Islet of Langerhans (tissue), 1 donor: ENCODE measurements at regions not wholly inside any gene's neighbourhood (a gene's known extent, or its start where the extent isn't known, plus 50 kb on each side); places are given as distances from the start of the nearest gene placed in this dataset.
"Not testable (repeated sequence)": the region's sequence is repeated elsewhere in the genome, so short reads cannot be mapped to it uniquely, and the experiment has no call there.

ENCODE experiments used
- FAIRE-seq: peaks from one replicate; lab custom pipeline; 2011; peaks lifted over from hg19 to GRCh38; lab: Jason Lieb, UNC

DNA sequence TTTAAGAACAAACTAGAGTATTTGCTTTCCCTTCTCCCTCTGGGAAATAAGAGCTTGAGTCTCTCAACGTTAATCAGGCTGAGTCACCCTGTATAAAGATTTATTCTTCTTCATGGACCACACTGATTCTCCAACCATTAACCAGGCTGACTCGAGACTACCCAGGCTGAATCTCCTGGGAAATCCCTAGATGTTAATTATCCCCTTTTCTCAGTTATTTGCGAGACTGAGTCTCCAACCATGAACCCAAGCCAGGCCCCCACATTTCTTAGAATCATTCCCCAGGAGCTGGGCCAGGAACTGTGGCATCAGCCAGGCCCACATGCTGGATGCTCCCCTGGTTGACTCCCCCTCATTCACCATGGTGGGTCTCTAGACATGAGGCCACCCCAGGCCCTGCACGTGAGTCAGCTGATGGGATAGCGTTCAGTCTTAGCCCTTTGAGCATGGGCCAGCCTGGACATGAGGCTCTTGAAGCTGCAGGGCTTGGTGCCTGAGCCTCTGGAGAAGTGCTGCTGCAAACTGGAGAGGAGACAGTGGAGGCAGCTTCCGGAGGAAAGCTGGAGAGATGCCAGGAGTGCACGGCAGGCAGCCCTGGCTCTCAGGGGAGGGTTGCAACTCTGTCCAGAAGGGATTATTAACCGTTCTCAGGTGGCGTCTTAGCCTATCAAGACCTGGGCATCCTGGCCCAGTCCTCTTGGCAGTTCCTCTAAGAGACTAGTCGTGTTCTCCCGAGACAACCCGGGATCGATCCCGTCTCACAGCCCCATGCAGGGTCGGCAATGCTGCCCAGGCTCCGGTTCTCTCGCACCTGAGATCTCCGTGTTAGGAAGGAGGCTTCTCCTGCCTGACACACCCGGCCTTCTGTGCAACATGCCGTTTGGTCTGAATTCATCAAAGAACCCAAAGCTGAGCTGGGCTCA, 296.6 kb downstream of the ADGRD1 start:
- FAIRE-seq = no peak

DNA sequence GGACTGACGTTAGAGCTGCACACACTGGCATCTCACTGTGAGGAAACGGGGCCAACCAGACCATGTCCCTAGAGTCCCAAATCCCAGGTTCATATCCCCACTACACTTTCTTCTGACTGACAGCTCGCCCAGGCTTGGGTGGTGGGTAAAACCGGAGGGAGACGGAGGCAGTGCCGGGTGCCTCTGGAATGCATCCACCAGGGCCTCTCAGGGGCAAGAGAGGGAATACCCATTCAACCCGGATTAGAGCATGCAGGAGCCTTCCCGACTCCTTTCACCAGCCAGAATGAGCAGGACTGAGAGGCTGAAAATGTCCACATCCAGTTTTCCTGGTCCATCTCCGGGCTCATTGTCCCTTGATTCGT, 297.2 kb downstream of the ADGRD1 start:
- FAIRE-seq = no peak

DNA sequence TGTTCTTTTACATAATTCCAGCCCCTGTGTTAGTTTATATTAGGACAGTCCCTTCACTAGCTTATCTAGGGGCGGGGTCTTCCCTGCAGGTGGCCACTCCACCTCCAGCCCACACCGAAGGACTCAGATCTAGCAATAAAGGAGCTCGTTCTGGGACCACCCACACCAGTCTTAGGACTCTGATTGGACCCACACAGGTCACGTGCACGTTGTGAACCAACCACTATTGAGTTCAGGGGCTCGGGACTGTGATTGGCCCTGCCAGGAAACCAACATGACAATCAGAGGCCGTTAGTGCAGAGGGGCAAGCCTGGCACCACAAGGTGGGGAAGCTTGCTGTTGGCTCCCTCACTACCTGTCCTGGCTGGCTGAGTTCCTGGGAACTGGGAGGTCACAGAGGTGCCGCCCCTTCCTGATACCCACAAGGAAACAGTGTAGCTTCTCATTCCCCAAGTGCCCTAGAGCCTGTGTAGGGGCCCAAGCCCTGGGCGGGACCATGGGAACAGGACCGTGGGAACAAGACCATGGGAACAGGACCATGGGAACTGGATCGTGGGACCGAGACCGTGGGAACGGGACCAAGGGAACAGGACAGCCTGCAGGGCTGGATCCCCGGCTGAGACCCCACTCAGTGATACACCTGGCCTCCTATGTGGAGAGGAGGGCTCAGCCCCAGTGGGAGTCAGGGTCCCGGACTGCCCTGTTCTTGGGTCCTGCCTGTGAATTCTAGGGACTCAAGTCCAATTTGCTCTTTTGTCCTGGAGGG, 297.8 kb downstream of the ADGRD1 start:
- FAIRE-seq = no peak

DNA sequence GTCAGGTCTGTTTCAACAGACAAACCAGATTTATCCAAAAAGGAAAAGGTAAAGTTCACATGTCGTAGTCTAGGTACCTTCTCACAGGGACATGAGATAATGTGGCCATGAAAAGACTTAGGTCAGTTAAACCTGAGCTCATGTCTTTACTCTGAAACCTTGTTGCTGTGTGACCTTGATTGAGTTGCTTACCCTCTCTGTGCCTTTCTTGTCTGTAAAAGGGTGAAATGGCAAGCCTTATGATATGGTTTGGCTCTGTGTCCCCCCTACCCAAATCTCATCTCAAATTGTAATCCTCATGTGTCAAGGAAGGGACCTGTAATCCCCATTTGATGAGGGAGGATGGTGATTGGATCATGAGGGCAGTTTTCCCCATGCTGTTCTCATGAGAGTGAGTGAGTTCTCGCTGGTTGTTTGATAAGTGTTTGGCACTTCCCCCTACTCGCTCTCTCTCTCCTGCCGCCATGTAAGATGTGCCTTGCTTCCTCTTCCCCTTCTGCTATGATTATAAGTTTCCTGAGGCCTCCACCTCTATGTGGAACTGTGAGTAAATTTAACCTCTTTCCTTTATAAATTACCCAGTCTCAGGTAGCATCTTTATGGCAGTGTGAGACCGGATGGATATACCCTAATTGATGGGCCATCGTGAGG, 299.8 kb downstream of the ADGRD1 start:
- no peak for FAIRE-seq

DNA sequence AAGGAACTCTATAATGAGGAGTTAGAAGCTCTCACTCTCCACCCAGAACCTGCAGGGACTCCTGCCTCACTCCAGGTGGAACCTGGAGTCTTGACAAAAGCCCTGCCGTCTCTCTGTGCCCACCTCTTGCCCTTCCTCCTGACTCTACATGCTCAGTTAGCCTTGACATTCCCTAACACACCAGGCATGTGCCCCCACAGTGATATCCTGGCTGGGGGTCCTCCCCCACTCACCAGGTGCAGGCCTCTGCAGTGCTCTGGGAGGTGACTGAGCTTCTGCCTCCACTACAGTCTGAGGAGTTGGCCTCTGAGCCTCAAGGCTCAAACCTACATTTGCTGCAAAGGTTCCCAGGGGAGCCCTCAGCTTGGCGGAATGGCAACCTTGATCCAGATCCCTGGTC, 300.7 kb downstream of the ADGRD1 start:
- FAIRE-seq = no peak

DNA sequence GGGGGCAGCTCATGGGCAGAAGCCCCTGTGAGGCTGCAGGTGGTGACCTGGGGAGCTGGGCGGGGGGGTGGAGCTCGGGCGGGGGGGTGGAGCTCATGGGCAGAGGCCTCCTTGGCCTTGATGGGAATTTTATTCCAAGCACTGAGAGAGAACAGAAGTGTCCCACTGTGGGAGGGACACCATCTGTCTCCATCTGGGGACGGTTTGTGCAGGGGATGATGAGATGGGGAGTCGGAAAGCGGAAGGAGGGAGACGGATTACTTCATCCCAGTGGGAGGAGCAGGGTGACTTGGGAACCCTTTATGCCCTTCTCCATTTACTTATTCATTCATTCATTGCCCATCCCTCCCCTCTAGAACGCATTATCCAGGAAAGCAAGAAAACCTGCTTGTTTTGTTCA, 304.7 kb downstream of the ADGRD1 start:
- no peak for FAIRE-seq

DNA sequence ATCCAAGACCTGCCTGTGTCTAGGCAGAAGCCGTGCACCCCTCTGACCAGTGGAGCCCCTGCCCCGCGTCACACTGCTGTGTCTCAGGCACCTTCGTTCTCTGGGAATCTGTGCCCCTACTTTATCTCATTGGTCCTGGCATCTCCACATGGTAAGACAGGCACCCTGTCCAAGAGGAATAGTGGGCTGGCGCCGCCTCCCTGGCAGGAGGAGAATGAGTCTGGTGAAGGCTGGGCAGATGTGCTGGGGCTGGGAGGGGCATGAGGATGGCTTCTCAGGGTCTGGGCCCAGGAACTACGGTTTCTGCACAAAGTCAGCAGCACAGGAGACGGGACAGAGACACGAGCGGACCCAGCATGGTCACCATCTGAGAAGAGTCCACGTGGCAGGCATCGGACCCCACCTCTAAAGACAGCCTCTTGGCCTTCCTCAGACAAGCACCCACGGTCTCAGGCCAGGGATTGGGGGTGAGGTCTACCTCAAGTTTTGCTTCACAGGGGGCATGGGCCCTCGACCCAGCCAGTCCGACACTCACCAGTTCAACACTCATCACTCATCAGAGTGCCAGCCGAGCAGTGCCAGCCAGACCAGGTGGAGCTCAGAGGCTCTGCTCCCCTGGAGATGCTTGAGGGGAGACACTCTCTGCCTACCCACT, 306.7 kb downstream of the ADGRD1 start:
- no peak for FAIRE-seq

DNA sequence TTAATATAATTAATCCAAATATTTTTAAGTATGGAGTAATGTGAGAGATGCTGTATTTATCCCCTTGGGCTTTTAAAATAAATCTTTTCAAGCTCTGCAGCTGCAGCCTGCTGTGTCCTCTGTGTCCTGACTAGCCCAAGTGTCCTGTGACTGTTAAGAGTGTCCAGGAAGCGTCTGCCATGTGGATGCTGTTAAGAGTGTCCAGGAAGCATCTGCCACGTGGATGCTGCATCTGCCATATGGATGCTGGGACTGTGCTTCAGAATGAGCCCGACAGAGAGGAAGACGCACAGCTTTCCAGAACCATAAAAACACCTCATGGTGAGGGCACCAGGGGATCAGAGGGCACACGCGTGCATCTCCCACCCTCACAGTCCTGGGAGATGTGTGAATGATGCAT, 307.2 kb downstream of the ADGRD1 start:
- FAIRE-seq = no peak

DNA sequence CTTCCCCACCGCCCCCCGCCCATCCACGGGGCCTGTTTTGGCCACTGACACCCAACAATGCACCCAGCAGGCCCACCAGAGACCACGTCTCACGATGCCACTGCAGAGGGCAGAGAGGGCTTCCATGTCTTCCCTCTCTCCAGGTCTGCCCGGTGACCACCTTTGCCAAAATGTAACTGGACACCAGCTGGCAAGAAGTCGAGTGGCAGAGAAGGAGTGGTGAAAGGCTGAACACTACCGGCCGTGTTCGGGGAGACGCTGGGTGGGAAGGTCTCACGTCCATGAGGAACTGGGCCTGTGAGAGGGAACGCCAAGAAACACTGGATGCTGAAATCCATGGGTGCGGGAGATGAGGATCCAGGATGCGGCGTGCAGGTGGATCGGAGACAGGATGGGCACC, 308.2 kb downstream of the ADGRD1 start:
- FAIRE-seq = no peak

DNA sequence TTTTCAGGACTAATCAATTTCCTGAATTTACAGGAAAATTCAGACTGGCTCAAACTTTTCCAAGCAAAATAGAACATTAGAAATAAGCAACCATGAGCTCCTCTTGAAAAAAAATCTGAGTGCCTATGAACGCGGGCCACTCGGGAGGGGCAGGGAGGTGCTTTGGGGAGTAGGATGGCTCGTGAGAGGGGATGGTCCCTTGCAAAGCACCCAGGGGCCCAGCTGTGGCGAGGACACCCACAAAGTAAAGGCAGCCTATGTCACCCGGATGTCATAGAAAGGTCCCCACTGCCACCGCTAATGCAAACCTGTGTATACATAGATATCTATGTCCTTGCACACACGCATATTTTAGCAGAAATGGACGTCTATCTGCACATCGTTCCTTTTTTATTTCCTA, 309.9 kb downstream of the ADGRD1 start:
- no peak for FAIRE-seq

DNA sequence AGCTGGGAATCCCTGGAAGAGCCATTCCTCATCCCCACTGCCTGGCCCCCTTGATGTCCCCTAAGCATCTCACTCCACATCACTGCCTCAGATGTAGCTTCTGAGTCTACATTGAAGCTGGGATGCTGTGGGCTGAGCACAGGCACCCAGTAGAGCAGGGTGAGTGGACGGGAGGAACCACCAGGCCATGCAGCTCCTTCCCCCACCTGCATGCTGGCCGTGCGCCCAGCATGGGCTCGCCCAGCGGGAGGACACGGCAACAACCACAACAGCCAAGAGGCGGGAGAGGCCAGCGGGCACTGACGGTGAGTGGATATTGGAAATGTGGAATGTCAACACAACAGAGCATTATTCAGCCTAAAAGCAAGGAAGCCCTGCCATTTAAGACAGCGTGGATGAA, 310.9 kb downstream of the ADGRD1 start:
- no peak for FAIRE-seq

DNA sequence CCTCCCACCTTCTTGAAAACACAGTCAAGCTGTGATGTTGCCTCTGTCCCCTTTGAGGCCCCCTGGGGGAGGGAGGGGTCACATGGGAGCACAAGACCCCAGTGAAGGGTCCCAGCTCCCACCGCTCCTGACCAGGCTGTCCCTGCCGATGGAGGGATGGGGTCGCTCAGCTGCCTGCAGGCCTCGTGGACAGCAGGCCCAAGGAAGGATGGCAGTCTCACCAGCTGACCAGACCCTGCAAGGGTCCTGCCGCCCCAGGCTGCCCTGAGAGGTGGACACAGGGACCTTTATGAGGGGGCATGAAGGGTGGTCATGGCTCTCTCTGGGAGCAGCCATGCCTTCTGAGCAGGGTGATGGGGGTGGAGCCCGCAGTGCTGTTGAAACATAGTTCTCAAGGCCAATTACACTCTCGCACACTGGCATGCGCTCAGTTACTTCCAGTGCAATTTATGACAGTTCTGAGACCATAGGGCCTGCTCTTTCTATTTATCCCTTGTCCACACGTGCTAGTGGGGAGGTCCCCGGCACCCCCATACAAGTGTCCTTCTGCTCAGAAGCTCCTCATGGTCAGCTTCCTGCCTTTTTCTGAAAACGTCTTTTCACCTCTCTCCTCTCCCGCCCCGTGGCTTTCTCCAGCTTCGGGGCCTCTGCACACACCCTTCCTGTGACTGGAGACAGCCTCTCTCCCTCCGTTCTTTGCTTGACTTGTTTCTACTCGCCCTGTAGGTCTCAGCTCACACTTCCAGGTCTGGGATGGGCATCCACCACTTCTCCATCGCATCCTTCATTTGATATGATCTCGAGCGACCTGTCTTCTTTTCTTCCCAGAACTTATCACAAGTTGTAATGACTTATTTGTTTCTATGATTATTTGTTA, 313.1 kb downstream of the ADGRD1 start:
- no peak for FAIRE-seq

DNA sequence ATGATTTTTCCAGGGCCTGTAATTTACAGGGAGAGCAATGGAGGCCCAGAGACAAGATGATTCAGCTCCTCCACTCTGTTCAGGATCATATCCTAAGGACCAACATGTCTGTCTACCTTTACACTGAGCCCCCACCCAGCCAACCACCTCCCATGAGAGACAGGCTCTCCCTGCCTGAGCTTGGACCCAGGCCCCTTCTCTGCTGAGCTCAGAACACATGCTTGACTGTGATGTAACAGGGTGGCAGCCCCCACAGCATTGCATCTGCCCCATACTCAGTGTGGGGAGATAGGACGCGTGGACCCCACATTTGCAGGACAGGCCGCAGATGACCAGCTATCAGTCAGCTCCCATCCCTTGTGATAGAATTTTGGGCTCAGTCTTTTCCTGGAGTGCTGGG, 313.9 kb downstream of the ADGRD1 start:
- FAIRE-seq = no peak

DNA sequence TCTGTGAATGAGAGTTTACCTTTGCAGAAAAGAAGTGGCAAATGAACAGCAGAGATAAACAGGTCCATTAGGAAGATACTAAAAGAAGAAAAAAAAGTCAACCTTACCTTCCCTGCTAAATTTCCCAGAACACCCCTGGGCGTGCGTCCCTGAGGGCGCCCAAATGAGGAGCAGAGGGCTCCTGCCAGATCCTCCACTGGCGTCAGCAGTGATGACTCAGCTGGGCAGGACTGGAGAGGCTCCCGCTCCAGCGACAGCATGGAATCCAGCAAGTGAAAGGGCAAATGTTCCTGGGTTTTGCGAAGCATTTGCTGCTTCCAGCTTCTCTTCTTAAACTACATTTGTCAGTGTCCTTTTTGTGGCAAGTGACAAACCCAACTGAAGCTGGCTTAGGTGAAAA, 314.4 kb downstream of the ADGRD1 start:
- not testable (repeated sequence) for FAIRE-seq

DNA sequence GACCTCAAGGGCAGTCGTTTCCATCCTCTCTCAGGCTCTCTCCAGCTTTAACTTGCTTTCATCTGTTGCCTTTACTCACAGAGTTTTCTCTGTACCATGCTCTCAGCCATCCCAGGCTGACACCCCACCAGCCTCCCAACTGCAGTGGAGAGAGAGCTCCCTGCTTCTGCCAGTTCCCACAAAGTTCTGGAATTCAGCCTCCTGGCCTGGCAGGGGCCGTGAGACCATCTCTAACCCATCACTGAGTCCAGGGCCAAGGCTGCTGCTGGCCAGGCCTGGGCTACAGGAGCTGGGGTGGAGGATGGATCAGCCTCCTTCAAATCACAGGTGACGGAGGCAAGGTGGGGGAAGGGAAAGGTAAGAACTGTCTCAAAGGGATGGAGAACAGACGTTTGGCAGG, 314.9 kb downstream of the ADGRD1 start:
- not testable (repeated sequence) for FAIRE-seq

DNA sequence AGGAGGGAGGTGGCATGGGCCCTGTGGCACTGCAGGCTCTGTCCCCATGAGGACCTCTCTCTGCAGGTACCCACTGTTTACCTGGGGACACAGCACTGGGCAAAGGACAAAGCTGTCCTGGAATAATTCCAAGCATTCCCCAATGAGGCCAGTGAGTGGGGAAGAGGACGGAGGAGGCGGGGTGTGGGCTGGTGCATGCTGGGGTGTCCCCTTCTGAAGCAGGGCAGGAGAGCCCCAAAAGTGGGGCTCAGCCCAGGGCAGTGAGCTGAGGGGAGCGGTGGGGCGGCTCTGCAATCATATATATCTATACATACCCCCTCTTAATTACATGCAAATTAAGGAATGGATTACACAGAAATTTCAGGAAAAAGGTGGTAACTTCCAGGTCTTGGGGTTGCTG, 315.8 kb downstream of the ADGRD1 start:
- FAIRE-seq = no peak

DNA sequence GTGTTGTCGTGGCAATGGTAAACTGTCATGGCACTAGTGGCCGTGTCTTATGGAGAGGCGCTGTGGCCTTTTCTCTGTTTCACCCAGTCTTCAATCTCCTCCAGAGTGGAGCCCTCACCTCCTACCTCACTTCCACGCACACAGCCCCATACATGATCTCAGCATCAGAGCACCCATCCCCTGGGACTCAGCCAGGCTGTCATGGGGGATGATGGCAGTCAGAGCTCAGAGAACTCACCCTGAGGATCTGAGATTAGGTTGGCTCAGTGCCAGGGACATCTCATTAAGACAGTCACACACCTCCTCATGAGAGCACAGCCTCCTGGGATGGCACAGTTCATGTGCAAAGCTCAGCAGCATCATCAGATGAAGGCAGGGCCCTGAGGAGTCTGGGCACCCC, 316.3 kb downstream of the ADGRD1 start:
- FAIRE-seq = not testable (repeated sequence)

DNA sequence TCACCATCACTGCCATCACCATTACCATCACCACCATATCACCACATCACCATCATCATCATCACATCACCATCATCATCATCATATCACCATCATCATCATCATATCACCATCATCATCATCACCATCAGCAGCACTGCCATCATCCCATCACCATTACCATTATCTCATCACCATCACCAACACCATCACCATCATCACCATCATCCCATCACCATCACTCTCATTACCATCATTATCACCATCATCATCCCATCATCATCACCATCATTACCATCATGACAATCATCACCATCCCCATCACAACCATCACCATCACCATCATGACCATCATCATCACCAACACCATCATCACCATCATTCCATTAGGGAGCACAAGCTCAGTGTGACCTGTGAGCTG, 318.0 kb downstream of the ADGRD1 start:
- no peak for FAIRE-seq

DNA sequence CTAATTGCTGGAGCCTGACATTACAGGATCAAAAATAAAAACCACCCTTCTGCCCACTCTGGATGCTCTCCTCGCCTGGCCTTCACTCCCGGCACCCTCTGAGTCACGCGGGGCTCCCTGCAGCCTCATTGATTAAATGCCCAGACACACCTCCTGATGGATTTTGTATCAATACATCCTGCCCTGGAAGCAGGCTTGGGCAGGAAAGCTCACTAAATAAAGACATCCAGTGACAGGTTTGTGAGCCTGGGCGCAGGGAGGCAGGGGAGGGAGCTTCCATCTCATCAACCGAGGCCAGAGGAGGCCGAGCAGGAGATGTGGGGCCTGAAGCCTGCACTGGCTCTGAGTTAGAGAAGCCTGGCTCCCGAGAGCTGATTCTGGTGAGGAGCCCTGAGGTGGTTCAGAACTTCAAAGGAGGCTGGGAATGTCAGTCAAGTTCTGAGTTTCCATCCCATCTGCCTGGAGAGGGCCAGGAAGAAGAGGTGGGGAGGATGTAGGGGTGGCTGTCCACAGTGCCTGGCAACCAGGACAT, 318.6 kb downstream of the ADGRD1 start:
- FAIRE-seq = not testable (repeated sequence)

DNA sequence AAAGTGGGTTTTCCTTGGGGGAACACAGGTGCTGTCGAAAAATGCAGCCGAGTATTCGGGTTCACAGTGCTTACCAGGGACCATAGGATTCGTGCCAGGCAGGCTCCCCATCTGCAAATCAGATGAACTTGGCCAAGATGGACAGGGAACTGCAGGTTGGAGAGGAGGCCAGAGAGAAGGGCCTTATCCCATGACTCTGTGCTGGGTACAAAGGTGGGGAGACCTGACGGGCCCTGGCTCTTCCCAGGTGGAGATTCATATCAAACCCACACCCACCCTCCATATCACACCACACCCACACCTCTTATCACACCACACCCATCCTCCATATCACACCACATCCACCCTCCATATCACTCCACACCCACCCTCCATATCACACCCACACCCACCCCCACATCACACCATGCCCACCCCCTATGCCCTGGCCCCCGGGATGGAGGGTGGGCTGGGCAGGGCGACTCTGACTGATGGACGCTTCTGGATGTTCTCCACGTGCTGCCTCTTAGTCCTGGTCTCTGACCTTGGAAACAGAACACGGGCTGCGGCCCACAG, 319.7 kb downstream of the ADGRD1 start:
- no peak for FAIRE-seq

DNA sequence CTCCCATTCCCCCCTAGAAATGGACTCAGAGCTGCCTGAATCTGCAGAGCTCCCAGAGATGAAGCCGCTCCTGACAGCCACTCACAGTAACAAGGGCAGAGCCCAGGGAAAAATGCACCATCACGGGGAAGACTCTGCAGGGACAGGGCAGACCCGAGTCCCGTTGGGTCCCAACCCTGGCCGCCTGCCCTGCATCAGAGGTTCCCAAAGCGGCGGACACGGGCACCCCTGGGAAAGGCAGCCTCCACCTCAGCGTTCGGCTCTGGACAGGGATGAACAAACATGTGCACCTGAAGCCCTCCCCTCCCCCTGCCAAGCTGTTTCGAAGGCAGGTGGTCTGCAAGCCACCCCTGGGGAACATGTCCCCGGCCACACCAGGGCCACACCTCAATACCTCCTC, 320.4 kb downstream of the ADGRD1 start:
- no peak for FAIRE-seq
